Activated CD8-positive, alpha-beta memory T cell treated with anti-CD3 and anti-CD28 coated beads, Interleukin-2, amount 10 ng/mL, durations not matched to agents 7 days and 5 days (primary cell): ENCODE measurements at regions not wholly inside any gene's neighbourhood (a gene's known extent, or its start where the extent isn't known, plus 50 kb on each side); places are given as distances from the start of the nearest gene placed in this dataset.
A peak's percentile ranks its signal among the peaks of the same experiment; 100 is the strongest.

Source experiments
- ATAC-seq: fragments of 150-1000 bp; cut with Tn5 transposase; one replicate; pipeline ENCODE4 v1.10.0; 2021; ENCODE audit warnings: moderate library complexity
- CTCF ChIA-PET: fragments of 350-600 bp; sonication (Branson Sonifier 250); formaldehyde crosslinking; loops from one replicate; lab custom pipeline; 2021; ENCODE audit warnings: antibody characterized with exemption; lab: Charles Lee
- DNase-seq: peaks from one replicate; pipeline ENCODE4 v3.0.0-alpha.2; 2020
- H3K27ac Mint-ChIP-seq: one replicate; pipeline ENCODE4 v1.8.0; 2021; ENCODE audit warnings: mild to moderate bottlenecking, mixed read lengths
- H3K27me3 Mint-ChIP-seq: one replicate; pipeline ENCODE4 v1.8.0; 2021; ENCODE audit warnings: mixed read lengths
- H3K36me3 Mint-ChIP-seq: one replicate; pipeline ENCODE4 v1.8.0; 2021; ENCODE audit warnings: mild to moderate bottlenecking, mixed read lengths
- H3K4me1 Mint-ChIP-seq: one replicate; pipeline ENCODE4 v1.8.0; 2021; ENCODE audit warnings: mixed read lengths
- H3K4me3 Mint-ChIP-seq: one replicate; pipeline ENCODE4 v1.8.0; 2021; ENCODE audit warnings: mild to moderate bottlenecking, moderate library complexity, mixed read lengths
- H3K9me3 Mint-ChIP-seq: one replicate; pipeline ENCODE4 v1.8.0; 2022; ENCODE audit warnings: low read depth, mixed read lengths

DNA sequence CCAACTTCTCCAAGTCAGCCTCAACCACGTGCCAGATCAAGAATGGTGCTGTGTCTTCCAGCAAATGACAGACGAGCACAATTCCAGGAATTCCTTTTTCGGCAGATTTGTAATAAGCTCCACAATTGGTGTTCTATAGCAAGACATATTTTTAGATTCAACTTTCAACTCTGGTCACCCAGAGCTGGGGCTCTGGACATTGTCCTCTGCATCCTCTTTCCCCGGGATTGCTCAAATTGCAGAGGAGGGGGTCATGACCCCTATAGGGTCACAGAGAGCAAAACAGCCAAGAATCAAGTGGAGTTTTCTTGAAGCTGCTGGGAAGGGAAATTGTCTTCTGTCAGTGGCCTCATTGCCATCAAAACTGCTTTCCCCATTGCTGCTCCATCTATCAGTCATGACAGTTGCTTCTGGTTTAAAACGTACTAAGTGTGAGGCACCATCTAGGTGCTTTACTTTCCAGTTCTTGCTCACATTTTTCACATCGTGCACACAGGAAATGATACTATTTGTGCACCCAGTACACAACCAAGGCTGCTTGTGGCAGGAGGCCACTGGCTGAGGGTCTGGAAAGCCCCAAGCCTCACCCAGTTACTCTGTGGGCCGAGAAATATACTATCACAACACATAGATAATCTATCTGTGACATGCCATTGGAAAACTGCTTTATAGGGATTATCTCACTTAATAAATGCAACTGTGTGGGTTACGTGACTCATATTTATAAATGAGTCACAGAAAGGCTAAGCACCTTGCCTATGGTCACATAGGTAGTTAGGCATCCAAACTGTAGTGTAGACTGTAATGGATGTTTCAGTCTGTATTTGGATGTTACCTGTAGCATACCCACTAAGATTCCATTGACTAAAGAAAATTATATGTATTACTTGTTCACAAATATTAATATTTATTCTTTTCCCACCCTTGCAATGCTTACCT lies 91.7 kb upstream of the PHOX2B start:
- Mint-ChIP-seq H3K27ac (peak overlapping the region; percentile 14), H3K4me1 (peaks cover 8% of the 10 kb centered on the region), H3K36me3 (no peaks in the 10 kb centered on the region), H3K27me3 (no peaks in the 10 kb centered on the region), H3K9me3 (no peaks in the 10 kb centered on the region), H3K4me3 (no peak overlapping the region)
- ATAC-seq (peak; percentile 72), DNase-seq (peak; percentile 47)
- CTCF ChIA-PET, result no interaction called here

DNA sequence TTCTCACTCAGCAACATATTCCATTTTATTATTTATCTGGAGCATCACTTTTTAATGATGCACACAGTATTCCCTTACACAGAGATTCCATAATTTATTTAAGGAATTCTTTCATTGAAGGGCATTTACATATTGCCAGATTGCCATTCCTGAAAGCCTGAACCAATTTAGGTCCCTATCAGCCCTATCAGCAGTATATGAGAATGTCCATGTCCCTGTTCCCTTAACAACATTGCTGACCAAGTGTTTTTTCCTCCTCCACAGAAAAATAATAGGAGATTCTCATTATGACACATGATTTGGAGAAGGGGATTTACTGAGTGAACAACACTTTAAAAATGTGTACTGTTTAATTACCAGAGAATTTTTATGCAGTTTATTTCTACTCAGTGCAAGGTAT lies 90.1 kb upstream of the PHOX2B start:
- H3K9me3 Mint-ChIP-seq, result no peaks in the 10 kb centered on the region
- CTCF ChIA-PET, result interaction anchor here (1.2 kb wide), 1 partner anchor 114 kb away, joined by 4 read pairs; no protein-coding TSS in a partner anchor
- DNase-seq (no peak), ATAC-seq (no peak)
- H3K27ac Mint-ChIP-seq, result no peak overlapping the region
- H3K36me3 Mint-ChIP-seq, result no peaks in the 10 kb centered on the region
- peaks cover 5% of the 10 kb centered on the region for H3K27me3 Mint-ChIP-seq
- H3K4me3 Mint-ChIP-seq, result no peak overlapping the region
- H3K4me1 Mint-ChIP-seq, result peaks cover 8% of the 10 kb centered on the region

DNA sequence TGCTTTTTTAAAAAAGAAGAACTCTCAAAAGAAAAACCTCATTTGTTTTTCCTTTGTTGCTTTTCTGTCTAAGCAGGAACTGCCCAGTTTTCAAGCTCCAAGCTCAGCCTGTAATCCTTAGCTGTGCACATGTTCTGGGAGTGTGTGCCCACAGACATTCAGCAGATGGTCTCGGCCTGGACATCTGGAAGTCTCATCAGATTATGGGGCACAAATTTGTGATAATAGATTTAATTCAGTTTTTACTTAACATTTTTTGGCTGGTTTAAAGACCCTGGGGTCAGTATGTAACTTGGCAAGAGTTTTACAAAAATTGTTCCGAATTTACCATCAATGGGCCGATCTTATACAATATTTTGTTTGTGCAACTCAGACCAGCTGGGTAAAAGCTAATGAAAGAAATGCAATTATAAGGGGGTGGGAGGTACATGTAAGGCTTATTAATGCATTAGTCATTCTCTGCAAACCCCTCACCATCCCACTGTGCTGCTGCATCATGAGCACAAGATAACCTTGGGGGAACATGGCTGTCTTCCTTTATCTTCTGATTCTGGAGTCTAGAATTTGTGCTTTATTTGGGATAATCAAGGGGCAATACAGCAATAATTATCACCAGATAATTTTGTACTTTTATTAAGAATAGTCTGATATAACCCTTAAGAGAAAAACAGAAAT lies 86.9 kb upstream of the PHOX2B start:
- Mint-ChIP-seq H3K4me3 (no peak overlapping the region), H3K27ac (no peak overlapping the region), H3K4me1 (peaks cover 7% of the 10 kb centered on the region), H3K36me3 (no peaks in the 10 kb centered on the region), H3K9me3 (no peaks in the 10 kb centered on the region), H3K27me3 (peaks cover 7% of the 10 kb centered on the region)
- CTCF ChIA-PET, result no interaction called here
- ATAC-seq, result no peak
- DNase-seq, result no peak

DNA sequence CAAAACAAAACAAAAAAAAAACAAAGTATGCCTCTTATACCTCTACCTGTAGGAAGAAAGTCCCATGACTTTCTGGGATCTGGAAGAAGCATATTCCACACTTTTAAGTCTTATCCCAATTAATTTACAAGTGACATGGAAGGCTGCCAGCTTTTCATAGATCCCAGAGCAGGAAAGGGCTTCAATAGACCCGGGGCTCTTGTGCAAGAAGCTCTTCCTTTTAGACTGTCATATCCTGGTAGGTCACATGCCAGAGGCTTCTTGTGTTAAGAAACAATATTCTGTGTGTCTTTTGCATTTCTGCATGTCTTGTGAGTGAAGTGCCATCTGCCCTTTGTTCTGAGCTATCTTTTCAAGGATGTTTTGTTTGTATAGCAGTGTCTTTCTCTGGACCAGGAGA lies 84.4 kb upstream of the PHOX2B start:
- Mint-ChIP-seq H3K36me3 (no peaks in the 10 kb centered on the region), H3K4me1 (no peaks in the 10 kb centered on the region), H3K4me3 (no peak overlapping the region), H3K9me3 (no peaks in the 10 kb centered on the region), H3K27ac (no peak overlapping the region), H3K27me3 (peaks cover 13% of the 10 kb centered on the region)
- DNase-seq, result no peak
- ATAC-seq, result no peak
- CTCF ChIA-PET, result no interaction called here

DNA sequence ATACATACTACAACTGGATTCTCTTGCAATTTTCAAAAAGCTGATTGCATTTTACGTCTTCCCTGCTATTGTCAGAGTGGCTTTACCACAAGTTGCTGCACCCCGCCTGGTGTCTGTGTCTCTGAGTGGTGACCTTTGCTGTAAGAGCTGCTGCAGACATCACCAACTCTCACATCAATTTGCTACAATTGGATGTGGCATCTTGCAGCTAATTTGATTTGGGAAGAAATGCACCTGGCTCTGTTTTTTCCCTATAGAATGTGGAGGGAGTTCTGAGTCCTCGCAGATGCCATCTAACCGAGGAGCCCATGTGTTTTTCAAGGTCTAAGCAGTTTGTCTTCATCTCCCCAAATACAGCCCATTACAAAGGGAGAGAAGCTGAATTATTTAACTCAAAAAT lies 73.8 kb upstream of the PHOX2B start:
- H3K4me3 Mint-ChIP-seq, result no peak overlapping the region

DNA sequence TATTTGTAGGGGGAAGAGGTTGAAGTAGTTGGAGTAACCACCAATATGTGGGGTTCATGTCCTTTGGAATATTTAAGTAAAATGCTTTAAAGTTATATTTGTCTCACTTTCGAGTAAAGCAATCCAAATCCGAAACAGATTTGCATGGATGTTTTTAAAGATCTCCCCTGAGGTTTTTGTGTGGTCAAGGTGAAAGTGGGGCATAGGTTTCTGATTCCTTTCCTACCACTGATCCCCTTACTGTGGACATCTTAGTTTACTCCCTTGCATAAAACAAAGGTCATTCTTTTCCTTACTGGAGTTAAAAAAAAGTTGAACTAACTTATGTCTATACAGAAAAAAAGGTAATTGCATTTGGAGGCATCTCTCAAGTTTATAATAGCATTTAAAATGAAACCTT lies 71.9 kb upstream of the PHOX2B start:
- no peak for DNase-seq
- CTCF ChIA-PET, result no interaction called here
- Mint-ChIP-seq H3K4me3 (no peak overlapping the region), H3K9me3 (no peaks in the 10 kb centered on the region), H3K27me3 (peaks cover 38% of the 10 kb centered on the region), H3K36me3 (no peaks in the 10 kb centered on the region), H3K4me1 (no peaks in the 10 kb centered on the region), H3K27ac (no peak overlapping the region)
- ATAC-seq, result no peak

More for the DNA sequence above, 73.8 kb upstream of the PHOX2B start:
- H3K27ac Mint-ChIP-seq, result no peak overlapping the region
- ATAC-seq (no peak), DNase-seq (no peak)
- H3K36me3 Mint-ChIP-seq, result no peaks in the 10 kb centered on the region
- CTCF ChIA-PET, result no interaction called here
- H3K4me1 Mint-ChIP-seq, result no peaks in the 10 kb centered on the region
- H3K27me3 Mint-ChIP-seq, result peaks cover 45% of the 10 kb centered on the region
- H3K9me3 Mint-ChIP-seq, result no peaks in the 10 kb centered on the region

DNA sequence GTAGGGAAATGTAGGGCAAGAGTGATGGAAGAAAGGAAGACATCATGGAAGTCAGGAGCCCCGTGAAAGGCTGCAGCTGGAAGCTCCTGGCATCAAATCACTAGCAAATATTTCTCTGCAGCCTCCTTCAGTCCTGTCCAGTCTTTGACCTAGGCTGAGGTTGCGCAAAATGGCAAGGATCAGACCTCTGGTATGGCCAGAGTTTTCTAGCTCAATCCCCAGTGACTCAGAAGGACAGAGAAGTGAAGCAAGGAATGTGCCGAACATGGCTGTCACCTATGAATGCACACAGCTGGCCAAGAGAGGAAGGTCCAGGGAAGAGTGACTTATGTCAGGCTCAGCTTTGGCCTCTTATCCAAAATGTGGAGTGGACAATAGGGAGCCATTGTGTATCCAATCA lies 71.1 kb upstream of the PHOX2B start:
- Mint-ChIP-seq H3K4me1 (no peaks in the 10 kb centered on the region), H3K4me3 (no peak overlapping the region), H3K9me3 (no peaks in the 10 kb centered on the region), H3K36me3 (no peaks in the 10 kb centered on the region), H3K27me3 (peaks cover 37% of the 10 kb centered on the region), H3K27ac (no peak overlapping the region)
- CTCF ChIA-PET, result no interaction called here
- ATAC-seq, result no peak
- no peak for DNase-seq

DNA sequence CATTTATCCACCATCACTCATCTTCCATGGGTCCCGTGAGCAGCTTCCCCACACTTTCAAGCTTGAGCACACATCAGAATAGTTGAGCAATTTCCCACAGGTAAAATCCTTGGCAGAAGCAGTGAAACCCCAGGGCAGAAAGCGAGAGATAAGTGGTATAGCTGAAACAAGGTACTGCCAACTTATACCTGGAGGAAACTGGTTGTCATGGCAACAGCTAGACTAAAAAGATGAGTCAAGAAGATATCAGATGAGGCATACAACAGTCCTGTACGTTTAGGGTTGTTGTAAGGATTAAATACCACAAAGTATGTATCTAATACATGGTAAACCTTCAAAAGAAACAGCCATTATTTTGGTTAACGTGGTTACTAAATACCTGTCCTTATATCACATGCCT lies 66.9 kb upstream of the PHOX2B start:
- Mint-ChIP-seq H3K9me3 (no peaks in the 10 kb centered on the region), H3K4me3 (no peak overlapping the region), H3K4me1 (no peaks in the 10 kb centered on the region), H3K27me3 (peaks cover 14% of the 10 kb centered on the region), H3K27ac (no peak overlapping the region), H3K36me3 (no peaks in the 10 kb centered on the region)
- ATAC-seq (no peak), DNase-seq (no peak)
- CTCF ChIA-PET, result no interaction called here

DNA sequence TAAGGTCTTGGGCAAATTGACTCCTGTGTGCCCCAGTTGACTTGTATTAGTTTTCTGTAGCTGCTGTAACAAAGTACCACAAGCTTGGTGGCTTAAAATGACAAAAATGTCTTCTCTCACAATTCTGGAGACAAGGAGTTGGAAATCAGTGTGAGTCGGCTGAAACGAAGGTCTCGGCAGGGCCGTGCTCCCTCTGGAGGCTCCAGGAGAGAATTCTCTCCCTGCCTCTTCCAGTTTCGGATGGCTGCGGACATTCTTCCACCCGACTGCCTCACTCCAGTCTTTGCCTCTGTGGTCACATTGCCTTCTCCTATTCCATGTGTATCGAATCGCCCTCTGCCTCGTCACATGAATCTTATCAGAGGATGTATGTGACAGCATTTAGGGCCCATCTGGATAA lies 66.0 kb upstream of the PHOX2B start:
- no peaks in the 10 kb centered on the region for H3K4me1 Mint-ChIP-seq
- CTCF ChIA-PET, result no interaction called here
- no peaks in the 10 kb centered on the region for H3K36me3 Mint-ChIP-seq
- H3K9me3 Mint-ChIP-seq, result no peaks in the 10 kb centered on the region
- no peak overlapping the region for H3K4me3 Mint-ChIP-seq
- ATAC-seq (no peak), DNase-seq (no peak)
- no peak overlapping the region for H3K27ac Mint-ChIP-seq
- H3K27me3 Mint-ChIP-seq, result peaks cover 11% of the 10 kb centered on the region

DNA sequence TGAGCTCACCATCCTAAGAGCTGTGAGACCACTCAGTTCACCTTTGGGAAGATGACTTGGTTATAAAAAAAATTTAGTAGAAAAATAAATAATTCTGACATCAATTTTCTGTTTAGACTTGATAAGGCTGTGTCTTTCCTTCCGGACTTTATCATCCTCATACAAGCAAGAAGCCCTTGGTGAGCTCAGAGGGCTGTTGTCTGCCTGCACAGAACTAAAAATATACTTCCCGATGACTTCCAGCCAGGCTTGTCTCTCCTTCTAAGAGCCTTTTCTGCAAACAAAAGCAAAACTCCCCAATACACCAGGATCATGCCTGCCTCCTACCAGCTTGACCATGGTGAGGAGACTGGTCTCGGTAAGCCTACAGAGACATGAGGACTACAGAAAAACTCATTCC lies 58.3 kb upstream of the PHOX2B start:
- no peaks in the 10 kb centered on the region for H3K4me1 Mint-ChIP-seq
- no peak overlapping the region for H3K27ac Mint-ChIP-seq
- H3K4me3 Mint-ChIP-seq, result no peak overlapping the region
- ATAC-seq (no peak), DNase-seq (no peak)
- no peaks in the 10 kb centered on the region for H3K9me3 Mint-ChIP-seq
- CTCF ChIA-PET, result no interaction called here
- no peaks in the 10 kb centered on the region for H3K36me3 Mint-ChIP-seq
- peaks cover 4% of the 10 kb centered on the region for H3K27me3 Mint-ChIP-seq

DNA sequence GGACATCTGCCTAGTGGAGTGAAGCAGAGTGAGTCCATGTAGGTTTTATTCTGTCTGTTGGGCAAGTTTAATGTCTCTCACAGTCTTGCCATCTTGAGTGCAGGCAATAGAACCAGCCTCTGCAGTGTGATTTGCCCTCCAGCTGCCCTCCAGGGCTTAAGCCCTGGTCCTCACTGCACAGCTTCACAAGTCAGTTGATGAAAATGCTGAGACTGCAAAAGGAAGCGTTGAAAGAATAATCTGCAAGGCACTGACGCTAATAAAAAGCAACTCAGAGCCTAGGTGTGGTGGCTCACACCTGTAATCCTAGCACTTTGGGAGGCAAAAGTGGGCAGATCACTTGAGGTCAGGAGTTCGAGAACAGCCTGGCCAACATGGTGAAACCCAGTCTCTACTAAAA lies 54.1 kb upstream of the PHOX2B start:
- DNase-seq (no peak), ATAC-seq (no peak)
- Mint-ChIP-seq H3K4me3 (no peak overlapping the region), H3K27ac (no peak overlapping the region), H3K4me1 (no peaks in the 10 kb centered on the region), H3K9me3 (no peaks in the 10 kb centered on the region), H3K36me3 (no peaks in the 10 kb centered on the region), H3K27me3 (peaks cover 6% of the 10 kb centered on the region)
- CTCF ChIA-PET, result no interaction called here

DNA sequence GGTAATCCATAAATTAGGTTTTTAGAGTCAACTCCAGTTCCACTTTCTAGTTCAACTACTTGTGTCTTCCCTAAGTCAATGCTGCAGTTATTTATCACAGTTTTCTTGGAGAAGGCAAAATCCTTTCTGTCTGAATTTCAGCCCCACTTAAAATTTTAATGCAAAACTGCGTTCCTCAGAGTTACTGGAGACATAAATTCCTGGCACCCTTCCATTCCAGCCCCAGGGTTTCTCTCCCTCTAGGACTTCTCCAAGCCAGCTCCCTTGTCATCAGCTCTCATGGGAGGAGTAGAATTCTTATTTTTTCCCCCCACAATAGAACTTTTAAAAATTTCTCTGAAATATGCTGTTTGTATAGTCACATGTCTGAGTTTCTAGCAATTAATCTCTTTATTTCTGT lies 50.6 kb upstream of the PHOX2B start:
- H3K27ac Mint-ChIP-seq, result no peak overlapping the region
- DNase-seq, result no peak
- no peaks in the 10 kb centered on the region for H3K9me3 Mint-ChIP-seq
- H3K4me1 Mint-ChIP-seq, result no peaks in the 10 kb centered on the region
- no peak for ATAC-seq
- H3K27me3 Mint-ChIP-seq, result peaks cover 17% of the 10 kb centered on the region
- no peak overlapping the region for H3K4me3 Mint-ChIP-seq
- CTCF ChIA-PET, result no interaction called here
- no peaks in the 10 kb centered on the region for H3K36me3 Mint-ChIP-seq
